NCI-H748 (cell line): ENCODE measurements at regions not wholly inside any gene's neighbourhood (a gene's known extent, or its start where the extent isn't known, plus 50 kb on each side); places are given as distances from the start of the nearest gene placed in this dataset.
"Not testable (repeated sequence)": the region's sequence is repeated elsewhere in the genome, so short reads cannot be mapped to it uniquely, and the experiment has no call there.

ENCODE experiments used
- DNase-seq: peaks from one replicate; lab custom pipeline; 2025; ENCODE audit not compliant: unreplicated experiment; lab: John Stamatoyannopoulos, UW

DNA sequence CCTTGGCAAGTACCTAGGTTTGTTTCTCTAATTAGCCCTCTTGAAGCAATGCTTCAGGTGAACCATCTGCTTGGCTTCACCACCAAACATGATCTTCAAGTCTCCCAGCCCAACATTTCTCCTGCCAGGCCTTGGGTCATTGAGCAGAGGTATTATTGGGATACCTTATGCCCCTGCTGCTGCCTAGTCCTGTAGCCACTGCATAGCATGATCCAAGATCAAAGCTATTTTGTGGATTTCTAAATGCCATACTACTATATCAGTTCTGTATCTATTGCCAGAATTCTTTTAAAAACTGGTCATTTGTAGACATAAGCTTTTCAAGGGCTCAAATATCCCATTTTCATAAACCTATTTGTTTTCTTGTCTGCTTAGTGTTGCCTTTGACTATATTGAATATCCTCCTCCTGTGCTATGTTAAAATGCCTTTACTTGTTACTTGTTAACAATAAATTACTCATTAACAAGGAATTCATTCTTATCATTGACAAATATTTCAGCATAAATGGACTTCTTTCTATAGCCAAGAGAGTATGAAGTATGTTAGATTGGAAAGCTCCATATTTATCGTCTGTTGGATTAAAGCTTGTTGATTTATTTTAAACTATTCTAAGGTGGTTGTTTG is 204.5 kb upstream of the RBBP8 start:
- DNase-seq = no peak

DNA sequence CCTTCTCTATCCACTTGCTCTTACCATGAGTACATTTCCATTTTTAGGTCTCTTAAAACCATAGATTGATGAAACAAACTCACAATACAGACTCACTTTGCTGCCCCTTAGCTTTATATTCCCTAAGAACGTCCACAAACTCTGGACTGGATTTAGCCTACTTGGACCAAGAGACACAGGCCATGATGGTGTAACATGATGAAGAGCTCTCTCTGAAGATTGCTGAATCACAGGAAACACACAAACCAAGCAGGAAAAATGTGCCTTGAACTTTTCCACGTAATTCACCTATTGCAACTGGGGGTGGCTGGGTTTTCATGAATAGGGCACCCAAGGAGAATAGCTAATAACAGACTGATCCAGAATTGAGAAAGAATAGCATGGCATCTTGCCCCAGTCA is 201.7 kb upstream of the RBBP8 start:
- DNase-seq = no peak

GRCh38 chr18:22734105-22734661 is 198.9 kb upstream of the RBBP8 start:
- DNase-seq = no peak

DNA sequence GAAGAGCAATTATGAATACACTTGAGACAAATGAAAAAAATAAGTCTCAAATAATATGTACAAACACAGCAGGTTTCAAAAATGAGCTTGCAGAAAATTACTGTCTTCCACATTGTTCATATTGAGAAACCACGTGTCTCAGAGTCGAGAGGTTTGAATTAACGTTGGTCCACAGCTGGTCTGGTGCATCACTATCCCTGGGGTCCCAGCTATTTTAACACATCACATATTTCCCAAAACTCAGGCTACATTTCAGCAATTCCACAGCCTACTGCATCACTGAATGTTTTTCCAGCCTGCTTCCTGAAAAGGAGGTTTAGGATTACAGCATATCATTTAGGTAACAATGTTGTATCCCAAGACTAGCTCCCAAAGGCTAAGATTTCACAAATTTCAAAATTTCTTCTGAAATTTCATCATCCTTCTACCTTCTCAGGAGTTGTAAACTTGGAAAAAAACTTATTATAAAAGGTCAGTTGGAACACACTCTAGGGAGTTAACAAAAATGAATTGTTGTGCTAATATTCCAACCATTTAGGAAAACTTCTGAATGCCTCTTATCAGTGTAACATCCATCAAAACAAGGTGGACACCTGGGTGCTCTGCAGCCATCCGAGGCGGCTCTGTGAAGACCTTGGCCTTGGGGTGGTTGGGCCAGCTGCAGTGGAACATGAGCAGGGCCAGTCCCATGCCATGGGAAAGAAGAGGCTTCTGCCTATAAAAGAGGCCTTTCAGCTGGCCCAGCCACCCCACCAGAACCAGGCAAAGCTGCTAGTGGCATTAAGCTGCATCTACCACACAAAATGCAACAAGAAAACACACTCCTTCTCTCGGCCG is 198.1 kb upstream of the RBBP8 start:
- DNase-seq = no peak

DNA sequence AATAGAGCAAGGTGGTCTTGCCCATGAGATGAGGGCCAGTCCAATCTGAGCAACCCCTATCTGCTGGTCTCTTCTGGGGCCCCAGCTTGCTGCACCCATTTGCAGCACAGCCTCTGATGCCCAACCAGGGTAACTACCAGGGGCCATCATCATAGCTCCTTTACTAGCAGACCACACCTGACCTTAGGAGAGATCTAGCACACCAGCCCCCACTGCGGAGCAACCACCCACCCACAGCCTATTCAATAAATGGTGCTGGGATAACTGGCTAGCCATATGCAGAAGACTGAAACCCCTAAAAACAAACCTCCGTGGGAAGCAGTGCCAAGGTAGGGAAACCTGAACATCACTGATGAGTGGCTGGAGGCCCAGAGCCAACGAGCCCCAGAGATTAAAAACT is 196.1 kb upstream of the RBBP8 start:
- DNase-seq = no peak

DNA sequence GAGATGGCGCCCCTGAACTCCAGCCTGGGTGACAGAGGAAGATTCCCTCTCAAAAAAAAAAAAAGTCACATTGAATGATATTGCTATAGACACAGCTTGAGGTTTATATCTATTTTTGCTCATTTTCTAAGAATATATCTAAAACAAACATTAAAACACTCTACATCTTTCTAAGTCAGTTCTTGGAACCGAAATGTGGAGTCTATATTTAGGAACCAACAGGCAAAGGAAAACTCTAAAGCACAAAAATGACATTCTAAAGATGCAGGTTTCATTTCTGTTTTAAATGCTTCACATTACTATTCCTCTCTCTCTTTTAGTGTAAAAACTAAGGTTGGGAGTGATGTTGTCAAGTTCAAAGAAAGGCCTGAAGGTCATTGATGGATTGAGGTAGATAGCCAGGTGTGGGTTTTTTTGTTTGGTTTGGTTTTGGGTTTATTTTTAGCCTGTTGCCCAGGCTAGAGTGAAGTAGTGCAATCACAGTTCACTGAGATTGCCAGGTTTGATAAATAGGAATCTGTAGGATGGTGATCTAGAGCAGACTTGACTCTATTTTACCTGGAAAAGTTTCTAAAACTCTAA is 194.0 kb upstream of the RBBP8 start:
- no peak for DNase-seq

- no peak for DNase-seq
Measured at GRCh38 chr18:22739789-22740188, 193.3 kb upstream of the RBBP8 start.

DNA sequence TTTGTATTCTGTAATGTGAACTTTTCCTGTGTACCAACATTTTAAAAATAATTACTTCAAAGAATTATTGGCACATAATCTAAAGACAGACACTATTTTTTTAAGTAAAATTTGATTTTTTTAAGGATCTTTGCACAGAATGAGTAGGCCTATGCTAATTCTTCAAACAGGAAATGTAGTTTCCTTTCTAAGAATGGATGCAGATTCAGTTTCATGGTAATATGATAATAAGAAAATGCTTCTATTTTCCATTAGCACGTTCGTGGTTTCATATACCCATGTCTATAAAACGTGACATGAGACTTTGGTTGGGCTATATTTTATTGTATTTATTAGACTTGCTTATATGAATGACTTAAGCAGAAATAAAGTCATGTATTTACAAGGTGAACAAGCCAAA is 191.8 kb upstream of the RBBP8 start:
- no peak for DNase-seq

GRCh38 chr18:22742409-22742808 is 190.7 kb upstream of the RBBP8 start:
- DNase-seq = no peak

GRCh38 chr18:22745966-22746365 is 187.2 kb upstream of the RBBP8 start:
- DNase-seq = no peak

DNA sequence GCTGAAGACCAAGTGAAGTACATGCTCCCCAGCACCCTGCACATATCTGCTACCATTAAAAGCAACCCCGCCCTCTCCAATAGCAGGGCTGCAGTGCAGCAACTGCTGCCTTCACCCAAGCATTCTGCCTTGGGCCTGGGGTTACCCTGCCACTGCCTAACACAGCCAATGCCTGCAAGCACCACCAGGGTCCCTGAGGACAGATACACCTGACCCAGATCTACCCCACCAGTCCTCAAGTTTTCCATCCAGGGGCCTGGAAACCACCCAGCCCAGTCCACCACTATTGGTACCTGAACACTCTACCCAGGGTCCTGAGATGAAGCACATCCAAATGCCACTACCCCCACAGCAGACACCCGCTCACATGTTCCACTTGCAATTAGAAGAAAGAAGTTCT is 181.1 kb upstream of the RBBP8 start:
- DNase-seq = no peak

- no peak for DNase-seq
Measured at GRCh38 chr18:22753130-22753831, 179.8 kb upstream of the RBBP8 start.

- DNase-seq = not testable (repeated sequence)
Measured at GRCh38 chr18:22764005-22764404, 169.1 kb upstream of the RBBP8 start.

GRCh38 chr18:22765896-22766295 is 167.2 kb upstream of the RBBP8 start:
- no peak for DNase-seq

DNA sequence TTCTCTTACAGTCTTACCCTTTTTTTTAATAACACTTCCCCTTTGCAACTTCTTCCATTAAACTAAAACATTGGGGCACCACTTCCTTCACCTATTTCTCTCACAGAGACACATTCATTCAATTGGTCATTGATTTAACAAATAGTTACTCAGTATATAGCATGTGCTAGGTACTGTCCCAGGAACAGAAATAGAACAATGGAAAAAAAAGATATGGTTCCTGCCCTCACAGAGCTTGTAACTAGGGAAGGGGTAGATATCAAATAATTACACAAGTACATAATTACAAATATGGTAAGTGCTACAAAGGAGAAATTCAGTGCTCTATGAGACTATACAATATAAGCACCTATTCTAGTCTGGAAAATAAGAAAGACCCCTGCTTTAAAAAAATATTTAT is 165.5 kb upstream of the RBBP8 start:
- no peak for DNase-seq

DNA sequence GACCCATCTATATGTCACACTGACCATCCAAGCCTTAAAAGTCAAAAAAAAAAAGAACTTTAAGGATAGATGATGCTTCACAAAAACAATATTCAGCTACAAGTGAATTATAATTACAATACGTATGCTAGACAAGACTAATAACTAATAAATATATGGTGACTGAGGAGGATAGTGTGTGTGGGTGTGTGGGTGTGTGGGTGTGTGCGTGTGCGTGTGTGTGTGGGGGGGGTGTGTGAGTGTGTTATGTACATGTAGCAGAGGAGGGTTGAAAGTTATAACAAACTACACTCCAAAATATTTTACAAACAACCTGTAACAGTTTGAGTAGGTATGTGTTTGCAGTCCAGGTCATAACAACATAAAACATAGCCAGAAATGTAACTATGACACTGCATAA is 159.2 kb upstream of the RBBP8 start:
- DNase-seq = no peak

DNA sequence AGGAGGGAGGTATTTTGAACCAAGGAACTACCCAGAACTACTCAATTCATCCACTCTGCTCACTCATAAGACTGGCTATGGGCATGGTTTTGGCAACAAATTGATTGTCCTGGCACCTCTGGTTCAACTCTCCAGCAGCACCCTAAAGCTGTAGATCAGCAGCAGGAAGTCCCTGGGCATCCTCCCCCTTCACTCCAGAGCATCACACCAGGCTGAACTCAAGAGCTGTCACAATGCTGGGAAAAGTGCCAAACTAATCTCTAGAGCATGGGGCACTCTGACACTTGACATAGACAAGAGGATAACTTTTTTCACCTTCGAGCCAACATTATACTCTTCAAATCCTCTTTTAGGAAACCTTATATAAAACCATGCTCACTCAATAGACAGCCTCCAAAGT is 154.1 kb upstream of the RBBP8 start:
- DNase-seq = no peak

DNA sequence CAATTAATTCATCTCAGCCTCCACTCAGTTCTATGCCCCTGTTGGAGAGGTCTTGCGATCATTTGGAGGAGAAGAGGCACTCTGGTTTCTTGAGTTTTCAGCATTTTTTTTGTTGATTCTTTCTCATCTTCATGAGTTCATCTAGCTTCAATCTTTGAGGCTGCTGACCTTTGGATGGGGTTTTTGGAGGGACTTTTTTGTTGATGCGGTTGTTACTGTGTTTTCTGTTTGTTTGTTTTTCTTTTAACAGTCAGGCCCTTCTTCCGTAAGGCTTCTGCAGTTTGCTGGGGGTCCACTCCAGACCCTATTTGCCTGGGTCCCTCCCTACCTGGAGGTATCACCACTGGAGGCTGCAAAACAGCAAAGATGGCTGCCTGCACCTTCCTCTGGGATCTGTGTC is 149.9 kb upstream of the RBBP8 start:
- no peak for DNase-seq

DNA sequence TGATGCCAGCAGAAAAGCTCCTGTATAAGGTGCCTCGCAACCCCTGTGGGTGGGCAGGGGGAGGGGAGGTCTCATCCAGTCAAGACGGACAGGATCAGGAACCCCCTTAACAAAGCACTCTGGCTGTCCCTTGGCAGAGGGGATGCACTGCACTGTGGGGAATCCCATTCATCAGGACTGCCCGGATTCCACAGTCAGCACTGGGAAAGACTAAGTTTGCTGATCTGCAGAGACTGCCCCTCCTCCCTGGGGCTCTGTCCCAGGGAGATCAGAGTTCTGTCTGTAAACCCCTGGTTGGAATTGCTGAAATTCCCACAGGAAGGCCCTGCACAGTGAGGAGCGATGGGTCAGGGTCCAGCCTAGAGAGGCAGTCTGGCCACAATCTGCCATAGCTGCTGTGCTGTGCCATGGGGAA is 149.5 kb upstream of the RBBP8 start:
- DNase-seq = no peak

GRCh38 chr18:22789052-22789451 is 144.1 kb upstream of the RBBP8 start:
- DNase-seq = no peak

DNA sequence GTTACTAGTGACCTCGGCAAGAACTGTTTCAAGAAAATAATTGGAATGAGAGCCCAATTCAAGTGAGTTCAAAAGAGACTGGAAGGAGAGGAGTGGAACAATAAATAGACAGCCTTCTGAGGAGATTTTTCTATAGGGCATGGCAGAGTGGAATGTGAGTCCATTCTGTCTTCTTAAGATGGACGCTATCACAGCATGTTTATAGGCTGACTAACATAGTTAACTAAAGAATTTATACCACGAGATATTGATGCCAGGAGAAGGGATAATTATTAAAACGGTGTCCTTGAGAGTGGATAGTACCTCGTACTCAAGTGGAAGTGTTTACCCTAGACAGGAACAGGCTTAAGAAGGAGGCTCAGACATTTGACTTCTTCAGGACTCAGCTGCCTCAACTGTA is 143.5 kb upstream of the RBBP8 start:
- DNase-seq = no peak
